Hepatocyte (in vitro differentiated cells): ENCODE measurements at regions not wholly inside any gene's neighbourhood (a gene's known extent, or its start where the extent isn't known, plus 50 kb on each side); places are given as distances from the start of the nearest gene placed in this dataset.

Experiments used
- DNase-seq: peaks from one replicate; pipeline ENCODE4 v3.0.0-alpha.2; 2016; ENCODE audit warnings: low spot score
- H2AFZ ChIP-seq: fragments of 200-600 bp; sonication (generic); 2 replicates; pipeline ENCODE4 v1.6.0; 2016; ENCODE audit warnings: antibody characterized with exemption, mild to moderate bottlenecking
- H3K27ac ChIP-seq: fragments of 200-600 bp; sonication (generic); 2 replicates; pipeline ENCODE4 v1.5.1; 2016; ENCODE audit warnings: mild to moderate bottlenecking
- H3K27me3 ChIP-seq: fragments of 200-600 bp; sonication (generic); 2 replicates; pipeline ENCODE4 v1.6.1; 2016
- H3K36me3 ChIP-seq: fragments of 200-600 bp; sonication (generic); replicated peaks from 2 replicates; pipeline ENCODE4 v1.5.1; 2016; ENCODE audit warnings: low read depth; ENCODE audit not compliant: insufficient read depth
- H3K4me1 ChIP-seq: fragments of 200-600 bp; sonication (generic); 2 replicates; pipeline ENCODE4 v1.5.1; 2016; ENCODE audit warnings: mild to moderate bottlenecking, moderate library complexity; ENCODE audit not compliant: insufficient read depth
- H3K4me2 ChIP-seq: fragments of 200-600 bp; sonication (generic); 2 replicates; pipeline ENCODE4 v1.6.0; 2016
- H3K4me3 ChIP-seq: fragments of 200-600 bp; sonication (generic); 2 replicates; pipeline ENCODE4 v1.5.1; 2016; ENCODE audit warnings: mild to moderate bottlenecking
- H3K79me2 ChIP-seq: fragments of 200-600 bp; sonication (generic); 2 replicates; pipeline ENCODE4 v1.6.0; 2017; ENCODE audit warnings: mild to moderate bottlenecking
- H3K9me2 ChIP-seq: fragments of 200-600 bp; sonication (generic); replicated peaks from 2 replicates; pipeline ENCODE4 v1.6.0; 2017; ENCODE audit warnings: mild to moderate bottlenecking; ENCODE audit not compliant: insufficient read depth
- H3K9me3 ChIP-seq: fragments of 200-600 bp; sonication (generic); 2 replicates; pipeline ENCODE4 v1.5.1; 2016; ENCODE audit warnings: low read depth, mild to moderate bottlenecking
- H4K20me1 ChIP-seq: fragments of 200-600 bp; sonication (generic); 2 replicates; pipeline ENCODE4 v1.6.0; 2016; ENCODE audit warnings: mild to moderate bottlenecking; ENCODE audit not compliant: insufficient read depth, poor library complexity, severe bottlenecking
- EZH2 ChIP-seq: fragments of 200-600 bp; sonication (generic); IDR thresholded peaks from 2 replicates; pipeline ENCODE4 v1.6.1; 2016; ENCODE audit warnings: antibody characterized with exemption, mild to moderate bottlenecking, borderline replicate concordance
- EZH2phosphoT487 ChIP-seq: fragments of 200-600 bp; sonication (generic); IDR thresholded peaks from one replicate; pipeline ENCODE4 v1.6.1; 2018; ENCODE audit warnings: antibody characterized with exemption, mild to moderate bottlenecking, low read depth, moderate library complexity; ENCODE audit not compliant: unreplicated experiment, severe bottlenecking
- WGBS: methylation state at CpG from one replicate; pipeline ENCODE4 v1.1.6; 2016; ENCODE audit warnings: low lambda C conversion rate; ENCODE audit errors: missing lambda C conversion rate; 5-methylcytosine and 5-hydroxymethylcytosine counted together
- TF ChIP-seq, protein P1 (sequence below): fragments of 200-600 bp; sonication (generic); IDR thresholded peaks from 2 replicates; pipeline ENCODE4 v1.5.1; 2016; ENCODE audit warnings: antibody characterized with exemption, mild to moderate bottlenecking; ENCODE audit not compliant: poor library complexity

DNA sequence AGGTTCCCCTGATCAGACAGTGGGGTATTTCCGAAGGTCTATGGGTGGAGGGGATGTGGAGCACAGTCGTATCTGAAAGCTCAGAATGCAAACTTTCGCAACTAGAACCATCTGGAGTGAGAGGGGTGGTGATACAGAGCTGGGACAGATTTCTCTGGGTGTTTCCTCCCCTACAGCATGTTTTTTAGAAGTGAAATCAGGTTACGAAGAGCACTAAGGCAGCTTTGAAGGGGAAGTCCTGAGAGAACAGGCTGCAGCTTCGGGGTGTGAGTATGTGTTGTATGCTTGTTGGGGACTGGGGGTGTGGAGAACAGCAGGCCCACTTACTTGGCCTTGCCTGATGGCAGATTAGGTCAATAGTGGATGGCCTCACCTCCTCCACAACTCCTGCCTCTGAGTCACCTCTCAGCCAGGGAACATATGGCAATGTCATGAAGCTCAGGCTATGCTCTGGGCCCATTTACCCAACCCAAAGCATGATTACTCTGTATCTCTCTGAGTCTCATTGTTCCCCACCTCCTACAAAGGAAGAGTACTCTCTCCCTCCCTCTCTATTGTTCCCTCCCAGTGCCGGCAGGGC is 107.2 kb upstream of the RASGRP1 start:
- H3K4me1 ChIP-seq: no peaks in the 10 kb centered on the region
- no peak for DNase-seq
- TF ChIP-seq EZH2 (no peak), EZH2phosphoT487 (no peak)
- TF ChIP-seq, protein P1, sequence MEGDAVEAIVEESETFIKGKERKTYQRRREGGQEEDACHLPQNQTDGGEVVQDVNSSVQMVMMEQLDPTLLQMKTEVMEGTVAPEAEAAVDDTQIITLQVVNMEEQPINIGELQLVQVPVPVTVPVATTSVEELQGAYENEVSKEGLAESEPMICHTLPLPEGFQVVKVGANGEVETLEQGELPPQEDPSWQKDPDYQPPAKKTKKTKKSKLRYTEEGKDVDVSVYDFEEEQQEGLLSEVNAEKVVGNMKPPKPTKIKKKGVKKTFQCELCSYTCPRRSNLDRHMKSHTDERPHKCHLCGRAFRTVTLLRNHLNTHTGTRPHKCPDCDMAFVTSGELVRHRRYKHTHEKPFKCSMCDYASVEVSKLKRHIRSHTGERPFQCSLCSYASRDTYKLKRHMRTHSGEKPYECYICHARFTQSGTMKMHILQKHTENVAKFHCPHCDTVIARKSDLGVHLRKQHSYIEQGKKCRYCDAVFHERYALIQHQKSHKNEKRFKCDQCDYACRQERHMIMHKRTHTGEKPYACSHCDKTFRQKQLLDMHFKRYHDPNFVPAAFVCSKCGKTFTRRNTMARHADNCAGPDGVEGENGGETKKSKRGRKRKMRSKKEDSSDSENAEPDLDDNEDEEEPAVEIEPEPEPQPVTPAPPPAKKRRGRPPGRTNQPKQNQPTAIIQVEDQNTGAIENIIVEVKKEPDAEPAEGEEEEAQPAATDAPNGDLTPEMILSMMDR: no peak
- H3K79me2 ChIP-seq: no peaks in the 10 kb centered on the region
- no peak overlapping the region for H3K4me3 ChIP-seq
- H3K4me2 ChIP-seq: no peak overlapping the region
- no peak overlapping the region for H3K27ac ChIP-seq
- H4K20me1 ChIP-seq: no peaks in the 10 kb centered on the region
- H3K36me3 ChIP-seq: no peaks in the 10 kb centered on the region
- no peaks in the 10 kb centered on the region for H3K9me2 ChIP-seq
- no peak overlapping the region for H2AFZ ChIP-seq
- no peaks in the 10 kb centered on the region for H3K9me3 ChIP-seq
- WGBS: 84% methylated on average over 6 of the region's 6 CpGs
- peaks cover 22% of the 10 kb centered on the region for H3K27me3 ChIP-seq

DNA sequence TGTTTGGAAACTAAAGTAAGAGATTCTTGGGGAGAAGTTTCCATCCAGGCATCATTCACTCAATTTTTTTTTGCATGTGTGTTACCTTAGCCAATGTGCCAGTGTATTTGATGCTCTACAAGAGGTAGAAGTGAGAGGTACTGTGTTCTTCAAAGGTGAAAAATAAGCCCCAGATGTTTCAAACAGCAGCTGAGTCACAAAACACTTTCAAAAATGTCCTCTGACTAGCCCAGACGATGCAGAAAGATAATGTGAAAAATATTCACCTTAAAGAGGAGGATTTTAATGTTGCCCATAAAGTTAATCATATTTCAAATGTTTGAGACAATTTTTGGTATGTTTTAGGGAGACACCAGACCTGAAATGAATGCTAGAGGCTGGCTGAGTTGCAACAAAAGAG is 107.7 kb upstream of the RASGRP1 start:
- H2AFZ ChIP-seq: no peak overlapping the region
- H3K27ac ChIP-seq: no peak overlapping the region
- no peaks in the 10 kb centered on the region for H3K9me3 ChIP-seq
- WGBS: 65% methylated on average over 1 of the region's 1 CpG
- no peaks in the 10 kb centered on the region for H4K20me1 ChIP-seq
- H3K79me2 ChIP-seq: no peaks in the 10 kb centered on the region
- DNase-seq: no peak
- H3K4me1 ChIP-seq: no peaks in the 10 kb centered on the region
- H3K36me3 ChIP-seq: no peaks in the 10 kb centered on the region
- no peak overlapping the region for H3K4me2 ChIP-seq
- TF ChIP-seq, protein P1: no peak
- TF ChIP-seq EZH2: no peak
- no peak for TF ChIP-seq EZH2phosphoT487
- H3K9me2 ChIP-seq: no peaks in the 10 kb centered on the region
- no peak overlapping the region for H3K4me3 ChIP-seq
- H3K27me3 ChIP-seq: peaks cover 17% of the 10 kb centered on the region

DNA sequence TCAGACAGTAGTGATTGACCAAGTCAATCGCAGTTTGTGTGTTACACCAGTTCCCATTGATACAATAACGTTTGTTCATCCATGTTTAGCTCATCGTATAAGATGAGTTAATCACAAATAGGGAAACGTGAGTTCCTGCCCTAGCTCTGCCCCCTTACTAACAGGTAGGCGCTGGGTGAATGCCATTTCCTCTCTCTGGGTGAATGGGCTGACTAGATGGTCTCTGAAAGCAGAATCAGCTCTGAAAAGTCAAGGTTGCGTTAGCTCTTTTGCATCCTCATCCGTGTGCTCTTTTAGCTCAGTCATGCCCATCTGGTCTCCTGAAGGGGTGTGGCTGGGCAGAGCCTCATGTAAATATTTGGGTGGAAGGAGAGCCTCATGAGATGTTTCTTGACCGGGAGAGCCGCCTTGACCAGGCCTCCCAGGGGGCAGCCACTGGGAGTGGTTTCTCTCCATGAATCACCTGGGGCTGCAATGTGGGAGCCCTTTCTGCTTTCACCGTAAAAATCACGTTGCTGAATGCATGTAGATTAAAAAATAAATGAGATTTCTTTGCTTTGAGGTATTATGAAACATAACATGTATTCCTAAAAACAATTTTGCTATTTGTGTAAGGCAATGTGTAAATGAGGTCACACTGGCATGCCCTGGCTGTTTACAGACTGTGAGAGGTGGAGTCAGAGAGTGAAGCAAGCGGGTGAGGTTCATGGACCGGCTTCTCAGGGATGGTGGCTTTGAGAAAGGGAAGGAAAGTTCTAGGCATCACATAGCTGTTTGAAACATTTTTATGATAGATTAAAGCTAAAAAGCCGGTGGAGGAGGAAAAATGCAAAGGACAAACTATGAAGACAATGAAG is 108.4 kb upstream of the RASGRP1 start:
- Histone ChIP-seq H3K9me3 (no peaks in the 10 kb centered on the region), H3K36me3 (no peaks in the 10 kb centered on the region), H3K4me1 (no peaks in the 10 kb centered on the region), H3K4me3 (no peak overlapping the region), H3K27ac (no peak overlapping the region), H2AFZ (no peak overlapping the region), H3K79me2 (no peaks in the 10 kb centered on the region), H3K4me2 (no peak overlapping the region), H3K9me2 (no peaks in the 10 kb centered on the region), H3K27me3 (peaks cover 16% of the 10 kb centered on the region), H4K20me1 (no peaks in the 10 kb centered on the region)
- TF ChIP-seq, protein P1: no peak
- TF ChIP-seq EZH2phosphoT487 (no peak), EZH2 (no peak)
- no peak for DNase-seq
- 82% methylated on average over 14 of the region's 14 CpGs for WGBS
